OCI-LY3 (cell line): ENCODE measurements at regions not wholly inside any gene's neighbourhood (a gene's known extent, or its start where the extent isn't known, plus 50 kb on each side); places are given as distances from the start of the nearest gene placed in this dataset.

Source experiments
- H2AFZ ChIP-seq: fragments of 200-600, 300-600 bp; shearing (Covaris generic); 2 replicates; pipeline ENCODE4 v1.6.0; 2014; ENCODE audit warnings: antibody characterized with exemption, low read depth, low read length
- H3K27ac ChIP-seq: fragments of 200-600, 300-600 bp; sonication (generic); 2 replicates; pipeline ENCODE4 v1.5.1; 2014; ENCODE audit warnings: mild to moderate bottlenecking, low read length, moderate library complexity, mixed read lengths
- H3K27me3 ChIP-seq: fragments of 200-600, 300-600 bp; sonication (generic); 2 replicates; pipeline ENCODE4 v1.6.1; 2014; ENCODE audit warnings: low read depth, low read length, mixed read lengths
- H3K36me3 ChIP-seq: fragments of 200-600, 300-600 bp; sonication (generic); replicated peaks from 2 replicates; pipeline ENCODE3; 2014; ENCODE audit warnings: low read depth, low read length, mixed read lengths
- H3K4me1 ChIP-seq: fragments of 300-600, 200-600 bp; sonication (generic); 2 replicates; pipeline ENCODE4 v1.6.1; 2014; ENCODE audit warnings: low read length, mixed read lengths
- H3K4me2 ChIP-seq: fragments of 200-600, 300-600 bp; sonication (generic); 2 replicates; pipeline ENCODE4 v1.6.1; 2014; ENCODE audit warnings: low read length, mixed read lengths
- H3K4me3 ChIP-seq: fragments of 300-600, 200-600 bp; sonication (generic); 2 replicates; pipeline ENCODE4 v1.5.1; 2014; ENCODE audit warnings: antibody characterized with exemption, mild to moderate bottlenecking, low read length, moderate library complexity
- H3K79me2 ChIP-seq: fragments of 300-600, 200-600 bp; shearing (Covaris generic); 2 replicates; pipeline ENCODE4 v1.6.1; 2014; ENCODE audit warnings: mild to moderate bottlenecking, low read length, mixed read lengths
- H3K9ac ChIP-seq: fragments of 300-600, 200-600 bp; shearing (Covaris generic); 2 replicates; pipeline ENCODE4 v1.6.0; 2014; ENCODE audit warnings: mild to moderate bottlenecking, low read length, moderate library complexity
- H3K9me3 ChIP-seq: fragments of 200-600, 300-600 bp; shearing (Covaris generic); 2 replicates; pipeline ENCODE4 v1.6.1; 2014; ENCODE audit warnings: low read length, mixed read lengths; ENCODE audit not compliant: insufficient read depth
- H4K20me1 ChIP-seq: fragments of 200-600, 300-600 bp; sonication (generic); 2 replicates; pipeline ENCODE4 v1.6.1; 2016; ENCODE audit warnings: low read length, mixed read lengths; ENCODE audit not compliant: insufficient read depth
- CTCF ChIP-seq: fragments of 200-600, 300-600 bp; sonication (generic); IDR thresholded peaks from 2 replicates; pipeline ENCODE4 v1.5.1; 2014; ENCODE audit warnings: antibody characterized with exemption, low read length, low read depth
- EZH2phosphoT487 ChIP-seq: fragments of 200-600 bp; shearing (Covaris generic); IDR thresholded peaks from 2 replicates; pipeline ENCODE4 v1.6.1; 2018; ENCODE audit warnings: antibody characterized with exemption, mixed run types, low read depth

GRCh38 chr5:124665625-124666024, 80.8 kb downstream of the ZNF608 start:
- no peak overlapping the region for H3K4me3 ChIP-seq
- H3K79me2 ChIP-seq = no peaks in the 10 kb centered on the region
- H3K4me1 ChIP-seq = peaks cover 16% of the 10 kb centered on the region
- H3K27ac ChIP-seq = no peak overlapping the region
- H3K9me3 ChIP-seq = no peaks in the 10 kb centered on the region
- H3K27me3 ChIP-seq = no peaks in the 10 kb centered on the region
- no peak overlapping the region for H2AFZ ChIP-seq
- no peaks in the 10 kb centered on the region for H4K20me1 ChIP-seq
- H3K9ac ChIP-seq = no peak overlapping the region
- no peak overlapping the region for H3K4me2 ChIP-seq
- TF ChIP-seq EZH2phosphoT487 (no peak), CTCF (no peak)
- no peaks in the 10 kb centered on the region for H3K36me3 ChIP-seq

DNA sequence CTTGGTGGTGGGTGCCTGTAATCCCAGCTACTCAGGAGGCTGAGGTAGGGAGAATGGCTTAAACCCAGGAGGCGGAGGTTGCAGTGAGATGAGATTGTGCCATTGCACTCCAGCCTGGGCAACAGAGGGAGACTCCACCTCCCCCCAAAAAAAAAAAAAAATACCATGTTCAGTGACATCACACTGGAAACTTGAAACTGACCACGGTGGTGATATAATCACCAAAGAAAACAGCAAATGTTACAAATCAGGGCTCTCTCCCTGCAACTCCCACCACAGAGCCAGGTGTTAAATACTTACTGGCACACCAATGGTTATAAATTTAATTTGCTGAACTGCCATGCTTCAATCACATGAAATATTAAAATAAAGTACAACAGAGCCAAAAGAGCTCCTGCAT, 81.4 kb downstream of the ZNF608 start:
- Histone ChIP-seq H3K27me3 (no peaks in the 10 kb centered on the region), H3K9ac (no peak overlapping the region), H4K20me1 (no peaks in the 10 kb centered on the region), H3K36me3 (no peaks in the 10 kb centered on the region), H2AFZ (no peak overlapping the region), H3K79me2 (no peaks in the 10 kb centered on the region), H3K4me2 (no peak overlapping the region), H3K4me1 (peaks cover 18% of the 10 kb centered on the region), H3K9me3 (no peaks in the 10 kb centered on the region), H3K27ac (no peak overlapping the region), H3K4me3 (no peak overlapping the region)
- TF ChIP-seq EZH2phosphoT487 (no peak), CTCF (no peak)

GRCh38 chr5:124664287-124664686, 82.2 kb downstream of the ZNF608 start:
- no peak overlapping the region for H3K27ac ChIP-seq
- no peaks in the 10 kb centered on the region for H3K79me2 ChIP-seq
- no peaks in the 10 kb centered on the region for H3K9me3 ChIP-seq
- H3K4me1 ChIP-seq = peaks cover 26% of the 10 kb centered on the region
- H4K20me1 ChIP-seq = no peaks in the 10 kb centered on the region
- no peaks in the 10 kb centered on the region for H3K36me3 ChIP-seq
- H2AFZ ChIP-seq = no peak overlapping the region
- H3K4me3 ChIP-seq = no peak overlapping the region
- TF ChIP-seq CTCF = no peak
- no peak for TF ChIP-seq EZH2phosphoT487
- H3K27me3 ChIP-seq = no peaks in the 10 kb centered on the region
- H3K4me2 ChIP-seq = no peak overlapping the region
- H3K9ac ChIP-seq = no peak overlapping the region

GRCh38 chr5:124663101-124663506, 83.3 kb downstream of the ZNF608 start:
- H3K4me3 ChIP-seq = no peak overlapping the region
- H3K27me3 ChIP-seq = no peaks in the 10 kb centered on the region
- H3K4me2 ChIP-seq = no peak overlapping the region
- no peak overlapping the region for H3K27ac ChIP-seq
- no peak overlapping the region for H3K9ac ChIP-seq
- H3K36me3 ChIP-seq = no peaks in the 10 kb centered on the region
- H3K4me1 ChIP-seq = peaks cover 36% of the 10 kb centered on the region
- H3K79me2 ChIP-seq = no peaks in the 10 kb centered on the region
- no peaks in the 10 kb centered on the region for H3K9me3 ChIP-seq
- TF ChIP-seq CTCF = no peak
- no peak overlapping the region for H2AFZ ChIP-seq
- H4K20me1 ChIP-seq = no peaks in the 10 kb centered on the region
